ENCODE measurements at regions not wholly inside any gene's neighbourhood (a gene's known extent, or its start where the extent isn't known, plus 50 kb on each side); places are given as distances from the start of the nearest gene placed in this dataset.

GRCh38 chr2:146867477-146867986, 977.3 kb upstream of the ACVR2A start:
- TF ChIP-seq Cebpa-rat (IDR thresholded peaks at IDR 0.05) = no peak
- H3K36me3 ChIP-seq = no peaks in the 10 kb centered on the region
- no peak overlapping the region for H3K27ac ChIP-seq

GRCh38 chr2:146853741-146854444, 990.9 kb upstream of the ACVR2A start:
- Histone ChIP-seq H4K20me1 (no peaks in the 10 kb centered on the region), H3K4me2 (no peak overlapping the region), H3K9me3 (replicated peaks in 1 of 11) (no peaks in the 10 kb centered on the region), H3K4me1 (no peaks in the 10 kb centered on the region), H3K9ac (no peak overlapping the region), H3K36me3 (no peaks in the 10 kb centered on the region), H3K4me3 (no peak overlapping the region), H3K27me3 (no peaks in the 10 kb centered on the region), H3K27ac (no peak overlapping the region)
- TF ChIP-seq Cebpa-rat (IDR thresholded peaks at IDR 0.05) = no peak

More at GRCh38 chr2:146867477-146867986, 977.3 kb upstream of the ACVR2A start:
- Histone ChIP-seq H4K20me1 (no peaks in the 10 kb centered on the region), H3K27me3 (no peaks in the 10 kb centered on the region), H3K9ac (no peak overlapping the region), H3K4me3 (no peak overlapping the region), H3K4me2 (no peak overlapping the region), H3K9me3 (replicated peaks in 1 of 11) (peaks cover 0 to 21% (median 9%) of the 10 kb centered on the region in 11 experiments; a peak in 14 of 22 replicates), H3K4me1 (no peaks in the 10 kb centered on the region)

- no peak overlapping the region for H3K27ac ChIP-seq
- no peak overlapping the region for H3K4me2 ChIP-seq
- H3K4me1 ChIP-seq = no peaks in the 10 kb centered on the region
- no peak overlapping the region for H3K4me3 ChIP-seq
- no peaks in the 10 kb centered on the region for H4K20me1 ChIP-seq
- H3K9ac ChIP-seq = no peak overlapping the region
- no peak for TF ChIP-seq Cebpa-rat (IDR thresholded peaks at IDR 0.05)
- H3K36me3 ChIP-seq = no peaks in the 10 kb centered on the region
- H3K9me3 ChIP-seq (replicated peaks in 1 of 11) = no peaks in the 10 kb centered on the region
- H3K27me3 ChIP-seq = no peaks in the 10 kb centered on the region
These were observed 992.2 kb upstream of the ACVR2A start for GRCh38 chr2:146852661-146853060.

- H3K9ac ChIP-seq = no peak overlapping the region
- no peak overlapping the region for H3K27ac ChIP-seq
- H3K9me3 ChIP-seq (replicated peaks in 1 of 11) = no peaks in the 10 kb centered on the region
- H3K4me2 ChIP-seq = no peak overlapping the region
- no peaks in the 10 kb centered on the region for H3K4me1 ChIP-seq
- no peak for TF ChIP-seq Cebpa-rat (IDR thresholded peaks at IDR 0.05)
- no peaks in the 10 kb centered on the region for H4K20me1 ChIP-seq
- no peaks in the 10 kb centered on the region for H3K36me3 ChIP-seq
- no peak overlapping the region for H3K4me3 ChIP-seq
- no peaks in the 10 kb centered on the region for H3K27me3 ChIP-seq
These were observed 994.1 kb upstream of the ACVR2A start for GRCh38 chr2:146850746-146851145.

- H3K9me3 ChIP-seq (replicated peaks in 1 of 11) = no peaks in the 10 kb centered on the region
- no peak overlapping the region for H3K9ac ChIP-seq
- no peak for TF ChIP-seq Cebpa-rat (IDR thresholded peaks at IDR 0.05)
- H3K4me1 ChIP-seq = no peaks in the 10 kb centered on the region
- no peaks in the 10 kb centered on the region for H3K27me3 ChIP-seq
- H3K27ac ChIP-seq = no peak overlapping the region
- no peaks in the 10 kb centered on the region for H4K20me1 ChIP-seq
- H3K36me3 ChIP-seq = no peaks in the 10 kb centered on the region
- no peak overlapping the region for H3K4me3 ChIP-seq
- no peak overlapping the region for H3K4me2 ChIP-seq
These were observed 997.0 kb upstream of the ACVR2A start for GRCh38 chr2:146847846-146848245.

GRCh38 chr2:146844226-146844990, 1000.4 kb upstream of the ACVR2A start:
- Histone ChIP-seq H3K27me3 (no peaks in the 10 kb centered on the region), H3K4me1 (no peaks in the 10 kb centered on the region), H3K9me3 (replicated peaks in 1 of 11) (no peaks in the 10 kb centered on the region), H3K36me3 (no peaks in the 10 kb centered on the region), H3K27ac (no peak overlapping the region), H3K4me2 (no peak overlapping the region), H3K4me3 (no peak overlapping the region), H3K9ac (no peak overlapping the region), H4K20me1 (no peaks in the 10 kb centered on the region)
- TF ChIP-seq Cebpa-rat (IDR thresholded peaks at IDR 0.05) = no peak

- Histone ChIP-seq H3K36me3 (no peaks in the 10 kb centered on the region), H3K9ac (no peak overlapping the region), H3K9me3 (replicated peaks in 1 of 11) (no peaks in the 10 kb centered on the region), H3K4me3 (no peak overlapping the region), H3K4me1 (no peaks in the 10 kb centered on the region), H3K27me3 (no peaks in the 10 kb centered on the region), H4K20me1 (no peaks in the 10 kb centered on the region), H3K27ac (no peak overlapping the region), H3K4me2 (no peak overlapping the region)
- TF ChIP-seq Cebpa-rat (IDR thresholded peaks at IDR 0.05) = no peak
These were observed 1007.0 kb upstream of the ACVR2A start for GRCh38 chr2:146837857-146838256.

- no peak overlapping the region for H3K9ac ChIP-seq
- TF ChIP-seq Cebpa-rat (IDR thresholded peaks at IDR 0.05) = no peak
- no peak overlapping the region for H3K27ac ChIP-seq
These were observed 1018.4 kb upstream of the ACVR2A start for GRCh38 chr2:146826388-146826787.

GRCh38 chr2:146821836-146822316, 1023.0 kb upstream of the ACVR2A start:
- Histone ChIP-seq H3K27me3 (no peaks in the 10 kb centered on the region), H3K4me2 (peak overlapping the region in 10 of 11 experiments; percentile 16 to 64 (median 48); a peak in 15 of 22 replicates), H3K27ac (no peak overlapping the region), H3K4me3 (no peak overlapping the region), H3K9me3 (replicated peaks in 1 of 11) (peaks cover 0 to 6% (median 0%) of the 10 kb centered on the region in 11 experiments; a peak in 1 of 22 replicates), H3K9ac (no peak overlapping the region), H4K20me1 (no peaks in the 10 kb centered on the region), H3K4me1 (peaks cover 15 to 23% (median 20%) of the 10 kb centered on the region in 10 experiments; a peak in 19 of 20 replicates), H3K36me3 (no peaks in the 10 kb centered on the region)
- no peak for TF ChIP-seq Cebpa-rat (IDR thresholded peaks at IDR 0.05)

More at GRCh38 chr2:146826388-146826787, 1018.4 kb upstream of the ACVR2A start:
- peaks cover 5 to 10% (median 7%) of the 10 kb centered on the region in 10 experiments; a peak in 19 of 20 replicates for H3K4me1 ChIP-seq
- H3K9me3 ChIP-seq (replicated peaks in 1 of 11) = peaks cover 0 to 6% (median 0%) of the 10 kb centered on the region in 11 experiments; a peak in 1 of 22 replicates
- no peaks in the 10 kb centered on the region for H4K20me1 ChIP-seq
- H3K4me2 ChIP-seq = no peak overlapping the region
- H3K4me3 ChIP-seq = no peak overlapping the region
- H3K36me3 ChIP-seq = no peaks in the 10 kb centered on the region
- H3K27me3 ChIP-seq = no peaks in the 10 kb centered on the region
